Gastroesophageal sphincter (tissue), 4 donors: ENCODE measurements at regions not wholly inside any gene's neighbourhood (a gene's known extent, or its start where the extent isn't known, plus 50 kb on each side); places are given as distances from the start of the nearest gene placed in this dataset.

Source experiments
- ATAC-seq: fragments of 150-250 bp; one replicate; pipeline ENCODE4 v1.9.1; 2016; ENCODE audit warnings: mild to moderate bottlenecking, moderate library complexity
- H3K27ac ChIP-seq, 4 donors: fragments of 200-600 bp; sonication (generic) in 3 of 4; 1 replicate in 3 of 4; 2 replicates in 1 of 4; pipeline ENCODE4 v1.5.1; 2016 to 2019
- H3K27me3 ChIP-seq: fragments of 200-600 bp; sonication (generic); one replicate; pipeline ENCODE4 v1.5.1; 2019
- H3K36me3 ChIP-seq, 2 donors: fragments of 200-600 bp; sonication (generic); one replicate each; pipeline ENCODE4 v1.5.1; 2019; ENCODE audit warnings: control low read depth in 1 of 2
- H3K4me1 ChIP-seq, 3 donors: fragments of 200-600 bp; sonication (generic); 1 replicate in 2 of 3; 2 replicates in 1 of 3; pipeline ENCODE4 v1.5.1; 2016 to 2019; ENCODE audit warnings: control low read depth in 2 of 3
- H3K4me3 ChIP-seq, 2 donors: fragments of 200-600 bp; sonication (generic); one replicate each; pipeline ENCODE4 v1.5.1; 2019; ENCODE audit warnings: mild to moderate bottlenecking in 1 of 2, moderate library complexity in 1 of 2
- H3K9me3 ChIP-seq, 3 donors: fragments of 200-600 bp; sonication (generic); one replicate each; pipeline ENCODE4 v1.5.1; 2017 to 2019; ENCODE audit warnings: control low read depth in 2 of 3
- EP300 ChIP-seq: sonication (generic); formaldehyde crosslinking; IDR thresholded peaks from one replicate; pipeline ENCODE4 v1.6.1; 2017; ENCODE audit warnings: antibody characterized with exemption, mild to moderate bottlenecking
- POLR2A ChIP-seq, 2 donors: fragments of 450-650 bp; IDR thresholded peaks; one replicate each; pipeline ENCODE4 v1.6.1; 2017; ENCODE audit warnings: antibody characterized with exemption in 2 of 2, mild to moderate bottlenecking in 2 of 2, moderate library complexity in 1 of 2
- POLR2AphosphoS5 ChIP-seq: sonication (generic); formaldehyde crosslinking; IDR thresholded peaks from one replicate; pipeline ENCODE4 v1.6.1; 2017; ENCODE audit warnings: antibody characterized with exemption
- WGBS, 2 donors: methylation state at CpG; one replicate each; pipeline ENCODE4 v1.1.5; 2018; ENCODE audit warnings: low coverage in 1 of 2; 5-methylcytosine and 5-hydroxymethylcytosine counted together
- TF ChIP-seq, protein P1 (sequence below), 4 experiments: fragments of 200-600 bp in 2 of 4; fragments of 450-650 bp in 2 of 4; sonication (generic) in 1 of 4; IDR thresholded peaks; one replicate each; pipeline ENCODE4 v1.5.1; 2017 to 2019; ENCODE audit warnings: antibody characterized with exemption in 4 of 4, mild to moderate bottlenecking in 2 of 4, moderate library complexity in 2 of 4

DNA sequence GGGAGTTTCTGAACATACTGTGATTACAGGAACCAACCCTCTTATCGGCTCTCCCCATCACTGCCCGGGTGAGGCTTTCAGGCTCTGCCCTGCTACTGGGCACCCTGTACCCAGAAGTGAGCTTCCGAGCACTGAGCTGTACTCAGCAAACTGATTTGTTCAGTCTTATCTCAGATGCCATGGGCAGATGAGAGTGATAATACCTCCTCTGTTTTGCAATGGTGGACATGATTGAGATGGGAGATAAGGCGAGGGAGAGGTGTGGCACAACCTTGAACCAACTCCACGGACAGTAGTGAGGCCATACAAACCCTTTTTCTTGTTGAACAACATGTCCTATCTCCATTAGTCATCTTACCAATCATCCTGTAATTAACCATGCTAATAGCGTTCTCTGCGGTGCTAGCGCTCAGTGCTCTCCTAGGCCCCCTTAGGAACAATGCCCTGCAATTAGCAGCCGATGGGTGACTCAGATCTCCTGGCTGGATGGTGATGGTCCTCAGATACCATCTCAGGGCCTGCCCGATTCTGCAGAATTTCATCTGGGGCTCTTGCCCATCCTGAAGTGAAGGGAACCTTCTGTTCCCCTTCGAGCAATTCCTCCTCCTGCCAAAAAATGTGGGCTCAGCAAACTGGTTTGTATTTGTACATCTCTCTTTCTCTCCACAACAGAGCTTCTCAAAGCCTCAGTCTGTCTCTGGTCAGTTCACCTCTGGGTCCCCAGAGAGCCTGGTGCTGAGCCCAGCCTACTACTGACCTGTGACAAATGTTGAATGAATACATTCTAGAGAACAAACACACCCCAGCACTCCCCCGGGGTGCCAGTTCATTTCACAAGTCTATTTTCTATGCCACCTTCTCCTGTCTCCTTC is 139.3 kb upstream of the IRX3 start:
- no peak for ATAC-seq
- Histone ChIP-seq H3K4me1 (no peaks in the 10 kb centered on the region), H3K9me3 (peaks cover 0 to 27% (median 0%) of the 10 kb centered on the region in 3 donors), H3K4me3 (no peak overlapping the region), H3K27me3 (peaks cover 50% of the 10 kb centered on the region), H3K27ac (no peak overlapping the region), H3K36me3 (no peaks in the 10 kb centered on the region)
- 70 to 79% methylated on average over 5 to 10 of the region's 12 CpGs for WGBS, 2 donors
- no peak for TF ChIP-seq POLR2A (IDR thresholded peaks at IDR 0.05)
- TF ChIP-seq, protein P1, sequence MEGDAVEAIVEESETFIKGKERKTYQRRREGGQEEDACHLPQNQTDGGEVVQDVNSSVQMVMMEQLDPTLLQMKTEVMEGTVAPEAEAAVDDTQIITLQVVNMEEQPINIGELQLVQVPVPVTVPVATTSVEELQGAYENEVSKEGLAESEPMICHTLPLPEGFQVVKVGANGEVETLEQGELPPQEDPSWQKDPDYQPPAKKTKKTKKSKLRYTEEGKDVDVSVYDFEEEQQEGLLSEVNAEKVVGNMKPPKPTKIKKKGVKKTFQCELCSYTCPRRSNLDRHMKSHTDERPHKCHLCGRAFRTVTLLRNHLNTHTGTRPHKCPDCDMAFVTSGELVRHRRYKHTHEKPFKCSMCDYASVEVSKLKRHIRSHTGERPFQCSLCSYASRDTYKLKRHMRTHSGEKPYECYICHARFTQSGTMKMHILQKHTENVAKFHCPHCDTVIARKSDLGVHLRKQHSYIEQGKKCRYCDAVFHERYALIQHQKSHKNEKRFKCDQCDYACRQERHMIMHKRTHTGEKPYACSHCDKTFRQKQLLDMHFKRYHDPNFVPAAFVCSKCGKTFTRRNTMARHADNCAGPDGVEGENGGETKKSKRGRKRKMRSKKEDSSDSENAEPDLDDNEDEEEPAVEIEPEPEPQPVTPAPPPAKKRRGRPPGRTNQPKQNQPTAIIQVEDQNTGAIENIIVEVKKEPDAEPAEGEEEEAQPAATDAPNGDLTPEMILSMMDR (IDR thresholded peaks at IDR 0.05), result no peak
- TF ChIP-seq POLR2AphosphoS5, result no peak
- no peak for TF ChIP-seq EP300

DNA sequence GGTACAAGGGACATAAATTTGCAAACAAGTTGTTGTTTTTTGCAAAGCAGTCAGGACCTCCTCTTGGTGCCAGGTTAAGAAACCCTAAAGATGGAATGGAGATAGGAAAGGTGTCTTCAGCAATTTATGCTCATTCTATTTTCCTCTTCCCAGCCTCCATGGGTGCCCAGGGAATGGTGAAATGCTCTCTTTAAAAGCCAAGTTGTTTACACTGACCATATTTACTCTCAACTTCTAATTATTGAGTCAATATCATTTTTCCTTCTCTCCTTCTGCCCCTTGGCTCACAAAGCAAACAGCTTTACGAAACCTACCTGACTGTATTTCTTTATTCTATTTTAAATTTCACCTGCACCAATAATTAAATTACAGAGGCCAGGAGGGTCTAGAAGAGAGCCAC is 138.5 kb upstream of the IRX3 start:
- H3K27ac ChIP-seq, result no peak overlapping the region
- H3K4me1 ChIP-seq, result no peaks in the 10 kb centered on the region
- TF ChIP-seq POLR2AphosphoS5, result no peak
- TF ChIP-seq POLR2A (IDR thresholded peaks at IDR 0.05), result no peak
- no peak for TF ChIP-seq EP300
- TF ChIP-seq, protein P1 (IDR thresholded peaks at IDR 0.05), result no peak
- no peak for ATAC-seq
- H3K9me3 ChIP-seq, result peaks cover 0 to 18% (median 0%) of the 10 kb centered on the region in 3 donors
- WGBS, 2 donors, result 67 to 73% methylated on average over 1 of the region's 1 CpG
- peaks cover 42% of the 10 kb centered on the region for H3K27me3 ChIP-seq
- H3K36me3 ChIP-seq, result no peaks in the 10 kb centered on the region
- no peak overlapping the region for H3K4me3 ChIP-seq

DNA sequence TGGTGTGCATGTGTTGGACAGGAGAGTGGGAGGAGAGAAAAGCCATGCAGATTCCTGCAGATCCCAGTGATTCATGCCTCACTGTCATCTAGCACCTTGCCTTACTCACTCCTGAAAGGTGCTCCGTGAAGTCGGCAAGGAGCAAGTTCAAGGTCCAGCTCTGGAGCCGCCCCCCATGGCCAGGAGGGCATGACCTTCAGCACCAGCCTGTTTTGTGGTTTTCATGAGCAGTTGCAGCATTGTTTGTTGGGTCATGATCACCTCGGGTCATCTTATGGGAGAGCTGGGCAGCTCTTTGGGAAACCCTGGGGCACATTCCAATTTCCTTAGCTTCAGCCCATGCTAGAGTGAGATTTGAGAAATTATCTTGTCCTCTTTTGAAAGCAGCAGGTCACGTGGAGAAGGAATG is 137.5 kb upstream of the IRX3 start:
- no peak overlapping the region for H3K4me3 ChIP-seq
- TF ChIP-seq EP300 (no peak), POLR2AphosphoS5 (no peak), POLR2A (IDR thresholded peaks at IDR 0.05) (no peak)
- TF ChIP-seq, protein P1 (IDR thresholded peaks at IDR 0.05), result no peak
- 45% methylated on average over 4 of the region's 5 CpGs; no CpG with 5 or more reads in 1 of the 2 donors for WGBS, 2 donors
- no peaks in the 10 kb centered on the region for H3K36me3 ChIP-seq
- H3K27me3 ChIP-seq, result peaks cover 32% of the 10 kb centered on the region
- no peak for ATAC-seq
- no peaks in the 10 kb centered on the region for H3K4me1 ChIP-seq
- H3K27ac ChIP-seq, result no peak overlapping the region
- H3K9me3 ChIP-seq, result peaks cover 0 to 8% (median 0%) of the 10 kb centered on the region in 3 donors

- H3K9me3 ChIP-seq, result no peaks in the 10 kb centered on the region
- H3K4me1 ChIP-seq, result no peaks in the 10 kb centered on the region
- H3K36me3 ChIP-seq, result no peaks in the 10 kb centered on the region
- no peak overlapping the region for H3K27ac ChIP-seq
- ATAC-seq, result no peak
- TF ChIP-seq, protein P1 (IDR thresholded peaks at IDR 0.05), result no peak
- TF ChIP-seq EP300 (no peak), POLR2AphosphoS5 (no peak), POLR2A (IDR thresholded peaks at IDR 0.05) (no peak)
- WGBS, 2 donors, result 73 to 80% methylated on average over 1 of the region's 2 CpGs
- H3K4me3 ChIP-seq, result no peak overlapping the region
- H3K27me3 ChIP-seq, result peaks cover 24% of the 10 kb centered on the region
Measured at GRCh38 chr16:54422569-54422978, 136.0 kb upstream of the IRX3 start.

DNA sequence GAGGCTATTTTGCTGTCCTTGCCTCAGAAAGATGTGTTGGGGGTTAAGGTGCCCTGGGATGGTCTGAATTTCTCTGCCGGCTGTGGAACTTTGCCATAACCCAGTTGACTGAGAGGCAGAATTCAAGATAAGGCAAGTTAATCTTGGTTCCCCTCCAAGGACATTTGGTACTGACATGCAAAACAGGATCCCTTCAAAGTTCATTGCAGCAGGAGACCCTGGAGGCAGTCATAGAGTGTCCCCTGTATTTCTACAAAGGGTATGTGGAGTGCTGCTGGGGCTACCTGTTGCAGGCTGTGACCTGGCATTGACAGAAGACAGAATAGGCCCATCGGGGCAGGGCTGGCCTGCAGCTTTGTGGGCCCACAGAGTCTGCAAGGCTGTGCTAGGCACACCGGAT is 135.6 kb upstream of the IRX3 start:
- Histone ChIP-seq H3K27ac (no peak overlapping the region), H3K4me3 (no peak overlapping the region), H3K36me3 (no peaks in the 10 kb centered on the region), H3K27me3 (peaks cover 21% of the 10 kb centered on the region), H3K4me1 (no peaks in the 10 kb centered on the region), H3K9me3 (no peaks in the 10 kb centered on the region)
- TF ChIP-seq POLR2A (IDR thresholded peaks at IDR 0.05), result no peak
- TF ChIP-seq, protein P1 (IDR thresholded peaks at IDR 0.05), result no peak
- no peak for TF ChIP-seq EP300
- no peak for TF ChIP-seq POLR2AphosphoS5
- ATAC-seq, result no peak
- no CpG with 5 or more reads among the region's 3 CpGs for WGBS, 2 donors
